ENCODE measurements at regions not wholly inside any gene's neighbourhood (a gene's known extent, or its start where the extent isn't known, plus 50 kb on each side); places are given as distances from the start of the nearest gene placed in this dataset.

- ChIA-PET CTCF (no interaction called here), POLR2A (no interaction called here)
- H3K4me3 ChIP-seq (ENCODE audit: low read depth, low read length), result no peak overlapping the region
- no peak for TF ChIP-seq CTCF (IDR thresholded peaks at IDR 0.05; ENCODE audit: insufficient read depth, low read length, missing control alignments)
- no peak for DNase-seq (ENCODE audit: low read depth, low spot score)
Observed at GRCh38 chr17:70022175-70022574, 52.9 kb upstream of the KCNJ16 start.

DNA sequence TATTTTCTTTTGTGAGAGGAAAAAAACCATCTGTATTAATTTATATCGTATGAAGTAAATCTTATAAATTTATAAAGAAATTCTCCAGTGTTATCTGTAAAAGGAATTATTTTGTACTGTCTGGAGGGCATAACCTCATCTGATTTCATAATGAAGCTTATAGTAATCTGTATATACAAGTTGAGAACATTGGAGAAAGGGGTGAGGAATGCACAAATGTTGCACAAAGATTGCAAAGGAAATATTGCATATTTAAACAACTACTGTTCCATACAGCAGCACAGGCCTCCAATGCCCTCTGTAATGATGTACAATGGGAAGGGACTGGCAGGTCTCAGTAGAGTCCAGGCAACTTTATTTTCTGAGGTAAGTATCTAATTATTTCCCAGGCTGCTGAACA is 50.8 kb upstream of the KCNJ16 start:
- POLR2A ChIA-PET, result no interaction called here
- no peak for TF ChIP-seq CTCF (IDR thresholded peaks at IDR 0.05; ENCODE audit: insufficient read depth, low read length, missing control alignments)
- CTCF ChIA-PET, result no interaction called here
- H3K4me3 ChIP-seq (ENCODE audit: low read depth, low read length), result no peak overlapping the region
- no peak for DNase-seq (ENCODE audit: low read depth, low spot score)

All from AG04449 (cell line).